ENCODE measurements at regions not wholly inside any gene's neighbourhood (a gene's known extent, or its start where the extent isn't known, plus 50 kb on each side); places are given as distances from the start of the nearest gene placed in this dataset.

DNA sequence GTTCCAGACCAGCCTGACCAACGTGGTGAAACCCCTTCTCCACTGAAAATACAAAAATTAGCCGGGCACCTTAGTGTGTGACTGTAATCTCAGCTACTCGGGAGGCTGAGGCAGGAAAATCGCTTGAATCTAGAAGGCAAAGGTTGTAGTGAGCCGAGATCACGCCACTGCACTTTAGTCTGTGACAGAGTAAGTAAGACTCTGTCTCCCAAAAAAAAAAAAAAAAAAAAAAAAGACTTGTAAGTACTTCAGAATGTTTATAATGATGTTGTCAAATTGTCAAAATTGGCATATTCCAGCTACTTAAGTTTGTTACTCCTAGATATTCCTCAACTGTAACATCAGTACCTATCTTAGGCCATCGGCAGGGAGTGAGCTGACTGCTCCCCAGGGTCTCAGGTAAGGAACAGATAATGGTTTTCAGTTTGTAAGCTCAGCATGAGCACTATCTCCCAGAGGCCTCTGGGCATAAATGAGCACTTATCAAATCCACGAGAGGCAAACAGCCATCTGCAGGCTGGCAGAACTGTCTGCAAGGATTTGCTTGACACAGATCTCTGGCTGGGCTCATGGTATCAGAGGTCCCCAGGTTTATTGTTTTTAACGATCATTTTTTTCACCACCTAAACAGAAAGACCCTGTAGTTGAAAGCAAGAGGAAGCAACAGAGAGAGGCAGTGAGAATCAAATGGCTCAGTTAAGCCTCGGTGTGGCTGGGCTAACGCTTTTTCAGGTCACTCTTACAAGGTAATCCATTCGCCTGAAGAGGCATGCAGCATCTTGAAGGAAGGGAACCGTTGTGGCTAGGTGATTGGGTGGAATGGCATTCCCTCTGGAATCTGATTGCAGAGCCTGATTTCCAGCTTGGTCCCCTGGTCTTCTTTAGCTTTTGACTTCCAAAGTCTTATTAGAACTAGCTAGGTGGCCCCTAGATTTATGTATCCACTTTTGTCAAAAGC, 115.9 kb downstream of the LY86 start:
- Mint-ChIP-seq H3K4me3 (no peak overlapping the region), H3K4me1 (peaks cover 5% of the 10 kb centered on the region), H3K27me3 (ENCODE audit: low read depth) (no peaks in the 10 kb centered on the region), H3K36me3 (ENCODE audit: low read depth) (no peaks in the 10 kb centered on the region), H3K27ac (ENCODE audit: unreplicated experiment) (no peak overlapping the region), H3K9me3 (no peaks in the 10 kb centered on the region)
- DNase-seq (ENCODE audit: low read depth, low spot score): no peak
- TF ChIP-seq, protein P1, sequence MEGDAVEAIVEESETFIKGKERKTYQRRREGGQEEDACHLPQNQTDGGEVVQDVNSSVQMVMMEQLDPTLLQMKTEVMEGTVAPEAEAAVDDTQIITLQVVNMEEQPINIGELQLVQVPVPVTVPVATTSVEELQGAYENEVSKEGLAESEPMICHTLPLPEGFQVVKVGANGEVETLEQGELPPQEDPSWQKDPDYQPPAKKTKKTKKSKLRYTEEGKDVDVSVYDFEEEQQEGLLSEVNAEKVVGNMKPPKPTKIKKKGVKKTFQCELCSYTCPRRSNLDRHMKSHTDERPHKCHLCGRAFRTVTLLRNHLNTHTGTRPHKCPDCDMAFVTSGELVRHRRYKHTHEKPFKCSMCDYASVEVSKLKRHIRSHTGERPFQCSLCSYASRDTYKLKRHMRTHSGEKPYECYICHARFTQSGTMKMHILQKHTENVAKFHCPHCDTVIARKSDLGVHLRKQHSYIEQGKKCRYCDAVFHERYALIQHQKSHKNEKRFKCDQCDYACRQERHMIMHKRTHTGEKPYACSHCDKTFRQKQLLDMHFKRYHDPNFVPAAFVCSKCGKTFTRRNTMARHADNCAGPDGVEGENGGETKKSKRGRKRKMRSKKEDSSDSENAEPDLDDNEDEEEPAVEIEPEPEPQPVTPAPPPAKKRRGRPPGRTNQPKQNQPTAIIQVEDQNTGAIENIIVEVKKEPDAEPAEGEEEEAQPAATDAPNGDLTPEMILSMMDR (conservative IDR thresholded peaks at IDR 0.05): no peak

DNA sequence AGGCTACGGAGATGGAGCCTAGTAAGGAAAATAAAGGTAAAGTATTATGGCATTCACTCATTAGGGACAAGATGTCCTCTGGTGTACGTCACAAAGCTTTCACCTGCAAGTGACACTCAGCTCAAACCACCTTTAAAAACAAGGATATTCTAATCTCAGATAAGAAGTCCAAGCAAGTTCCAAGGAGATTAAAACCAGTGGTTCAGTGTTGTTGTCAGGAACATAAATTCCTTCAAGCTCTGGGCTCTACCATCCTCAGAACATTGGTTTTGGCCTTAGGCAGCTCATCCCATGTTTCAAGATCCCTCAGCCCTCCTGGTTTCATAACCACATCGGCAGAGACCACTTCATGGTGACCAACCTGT, 116.5 kb downstream of the LY86 start:
- H3K4me1 Mint-ChIP-seq: peaks cover 3% of the 10 kb centered on the region
- H3K36me3 Mint-ChIP-seq (ENCODE audit: low read depth): no peaks in the 10 kb centered on the region
- no peaks in the 10 kb centered on the region for H3K27me3 Mint-ChIP-seq (ENCODE audit: low read depth)
- H3K4me3 Mint-ChIP-seq: no peak overlapping the region
- no peaks in the 10 kb centered on the region for H3K9me3 Mint-ChIP-seq
- no peak for DNase-seq (ENCODE audit: low read depth, low spot score)
- H3K27ac Mint-ChIP-seq (ENCODE audit: unreplicated experiment): no peak overlapping the region
- TF ChIP-seq, protein P1 (conservative IDR thresholded peaks at IDR 0.05): no peak

DNA sequence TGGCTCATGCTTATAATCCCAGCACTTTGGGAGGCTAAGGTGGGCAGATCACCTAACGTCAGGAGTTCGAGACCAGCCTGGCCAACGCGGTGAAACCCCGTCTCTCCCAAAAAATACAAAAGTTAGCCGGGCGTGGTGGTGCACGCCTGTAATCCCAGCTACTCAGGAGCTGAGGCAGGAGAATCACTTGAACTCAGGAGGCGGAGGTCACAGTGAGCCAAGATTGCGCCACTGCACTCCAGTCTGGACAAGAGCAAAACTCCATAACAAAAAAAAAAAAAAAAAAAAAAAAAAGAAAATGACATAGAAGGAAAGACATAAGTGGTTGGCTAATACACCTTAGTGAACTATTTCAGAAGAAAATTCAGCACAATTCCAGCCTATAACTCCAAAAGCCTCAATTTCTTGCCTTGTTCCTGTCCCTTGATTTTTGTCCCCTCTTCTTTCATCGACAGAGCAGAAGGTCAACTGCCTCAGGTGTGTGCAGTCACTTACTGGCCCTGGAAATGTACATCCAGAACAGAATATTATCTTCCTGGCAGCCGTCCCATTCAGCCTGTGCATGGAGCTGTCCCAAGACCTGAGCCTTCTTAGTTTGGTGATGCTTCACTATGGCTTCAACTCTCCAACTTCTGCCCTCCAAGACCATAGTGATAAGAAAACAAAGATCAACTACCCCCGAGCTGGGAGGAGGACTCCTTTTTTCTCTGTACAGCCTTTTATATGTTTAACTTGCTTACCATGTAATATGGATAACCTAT, 117.6 kb downstream of the LY86 start:
- Mint-ChIP-seq H3K9me3 (no peaks in the 10 kb centered on the region), H3K4me3 (no peak overlapping the region), H3K4me1 (no peaks in the 10 kb centered on the region), H3K27ac (ENCODE audit: unreplicated experiment) (no peak overlapping the region), H3K36me3 (ENCODE audit: low read depth) (no peaks in the 10 kb centered on the region), H3K27me3 (ENCODE audit: low read depth) (no peaks in the 10 kb centered on the region)
- no peak for DNase-seq (ENCODE audit: low read depth, low spot score)
- TF ChIP-seq, protein P1 (conservative IDR thresholded peaks at IDR 0.05): no peak

DNA sequence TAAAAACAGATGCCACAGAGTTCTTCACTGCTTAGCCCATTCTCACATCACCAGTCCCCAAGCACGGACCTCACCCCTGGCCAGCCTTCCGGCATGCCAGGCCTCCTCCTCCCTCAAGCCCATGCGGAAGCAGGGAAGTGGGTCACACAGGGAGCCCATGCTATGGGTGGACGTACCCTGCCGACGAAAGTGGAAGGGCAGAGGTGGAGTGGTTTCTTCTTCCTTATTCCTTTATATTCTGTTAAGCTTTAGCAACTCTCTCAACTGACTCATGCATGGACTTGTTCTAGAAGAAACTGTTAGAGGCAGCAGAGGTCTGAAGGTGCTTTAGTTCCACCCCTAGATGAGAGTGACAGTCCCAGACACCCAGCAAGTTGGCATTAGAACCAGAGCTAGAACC, 118.6 kb downstream of the LY86 start:
- TF ChIP-seq, protein P1 (conservative IDR thresholded peaks at IDR 0.05): no peak
- Mint-ChIP-seq H3K4me3 (no peak overlapping the region), H3K9me3 (no peaks in the 10 kb centered on the region), H3K36me3 (ENCODE audit: low read depth) (no peaks in the 10 kb centered on the region), H3K4me1 (no peaks in the 10 kb centered on the region), H3K27ac (ENCODE audit: unreplicated experiment) (no peak overlapping the region), H3K27me3 (ENCODE audit: low read depth) (no peaks in the 10 kb centered on the region)
- DNase-seq (ENCODE audit: low read depth, low spot score): no peak

DNA sequence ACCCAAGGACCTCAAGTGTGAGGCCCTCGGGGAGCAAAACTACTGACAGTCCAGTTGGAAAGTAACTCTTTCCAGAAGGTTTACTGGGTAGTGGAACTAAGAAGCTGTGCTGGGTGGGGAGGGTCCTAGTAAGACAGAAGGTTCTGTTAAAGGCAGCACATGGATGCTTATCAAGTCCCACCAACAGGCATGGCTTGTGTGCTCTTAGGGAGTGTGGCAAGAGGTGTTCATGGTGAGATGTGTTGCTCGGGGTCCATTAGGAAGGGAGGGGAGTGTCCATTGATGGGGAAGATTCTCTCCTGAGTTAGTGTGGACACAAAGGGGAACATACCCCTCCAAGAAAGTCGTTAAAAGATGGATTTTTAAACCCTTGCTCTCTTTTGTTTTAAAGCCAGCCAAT, 120.6 kb downstream of the LY86 start:
- Mint-ChIP-seq H3K9me3 (no peaks in the 10 kb centered on the region), H3K36me3 (ENCODE audit: low read depth) (no peaks in the 10 kb centered on the region), H3K4me3 (no peak overlapping the region), H3K4me1 (peaks cover 12% of the 10 kb centered on the region), H3K27ac (ENCODE audit: unreplicated experiment) (no peak overlapping the region), H3K27me3 (ENCODE audit: low read depth) (no peaks in the 10 kb centered on the region)
- TF ChIP-seq, protein P1 (conservative IDR thresholded peaks at IDR 0.05): no peak
- no peak for DNase-seq (ENCODE audit: low read depth, low spot score)
